GM18505 (cell line): ENCODE measurements at regions not wholly inside any gene's neighbourhood (a gene's known extent, or its start where the extent isn't known, plus 50 kb on each side); places are given as distances from the start of the nearest gene placed in this dataset.
"Not testable (repeated sequence)": the region's sequence is repeated elsewhere in the genome, so short reads cannot be mapped to it uniquely, and the experiment has no call there.

Experiments used
- ATAC-seq: cut with Tn5 transposase; IDR thresholded peaks from one replicate; pipeline ENCODE4 v1.9.1; 2021; ENCODE audit not compliant: unreplicated experiment
- POLR2A ChIP-seq: IDR thresholded peaks from 4 replicates; pipeline ENCODE4 v1.6.1; 2011; ENCODE audit warnings: borderline replicate concordance; ENCODE audit not compliant: insufficient read depth, insufficient read length; ENCODE audit errors: extremely low read depth

DNA sequence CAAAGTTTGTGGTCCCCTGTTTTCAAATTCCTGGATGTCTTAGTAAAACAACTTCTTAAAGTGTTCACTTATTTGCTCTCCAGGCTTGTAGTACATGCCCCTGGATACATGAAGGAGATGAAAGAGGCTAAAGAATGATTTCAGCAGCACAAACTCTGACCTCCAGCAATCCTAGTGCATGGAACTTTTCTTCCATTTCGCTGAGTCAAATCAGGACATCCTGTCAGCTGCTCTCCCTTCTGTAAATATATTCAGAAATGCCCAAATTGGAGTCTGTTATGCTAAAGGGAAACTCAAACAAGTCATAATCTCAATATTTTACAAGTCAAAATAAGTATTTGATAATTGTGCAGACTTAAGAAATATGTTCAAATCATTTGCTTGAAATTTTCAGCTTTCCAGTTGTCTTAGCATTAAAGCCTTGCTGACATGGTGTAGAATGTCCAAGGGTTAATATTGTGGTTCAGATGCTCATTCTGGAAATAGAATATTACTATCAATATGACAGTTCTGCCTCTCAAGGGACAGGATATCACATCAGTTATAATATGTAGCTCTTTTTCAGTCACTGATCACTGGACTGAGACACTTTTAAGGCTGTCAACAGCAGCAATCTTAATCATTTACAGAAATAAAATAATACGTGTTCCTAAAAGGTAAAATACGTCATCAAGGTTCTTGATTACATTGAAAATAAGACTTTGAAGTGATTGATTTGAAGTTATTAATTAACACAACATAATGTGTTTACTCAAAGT is 1157.3 kb downstream of the PLA2G4A start:
- ATAC-seq: peak; percentile 76
- TF ChIP-seq POLR2A: no peak

DNA sequence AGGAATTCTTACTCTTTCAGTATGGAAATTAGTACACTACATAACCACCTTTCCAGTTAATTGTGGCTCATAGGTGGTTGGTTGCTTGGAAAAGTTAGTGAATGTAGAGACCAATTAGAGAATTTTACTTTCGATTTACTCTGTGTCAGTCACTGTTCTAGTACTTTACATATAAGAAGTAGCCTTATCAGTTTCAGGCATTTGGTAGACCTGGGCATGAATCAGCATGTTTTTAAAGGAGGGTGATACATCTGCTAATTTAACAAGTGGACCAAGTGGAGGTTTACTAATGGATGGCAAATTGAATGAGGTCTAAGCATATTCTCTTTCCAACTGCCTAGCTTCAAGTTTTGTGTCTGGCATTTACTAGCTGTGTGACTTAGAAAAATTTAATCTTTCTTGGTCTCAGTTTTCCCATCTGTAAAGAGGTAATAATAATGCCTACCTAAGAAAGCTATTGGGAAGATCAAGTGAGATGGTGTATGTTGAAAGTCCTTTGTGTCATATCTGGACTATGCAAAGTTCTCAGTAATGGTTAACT is 1158.6 kb downstream of the PLA2G4A start:
- no peak for ATAC-seq
- TF ChIP-seq POLR2A: no peak

DNA sequence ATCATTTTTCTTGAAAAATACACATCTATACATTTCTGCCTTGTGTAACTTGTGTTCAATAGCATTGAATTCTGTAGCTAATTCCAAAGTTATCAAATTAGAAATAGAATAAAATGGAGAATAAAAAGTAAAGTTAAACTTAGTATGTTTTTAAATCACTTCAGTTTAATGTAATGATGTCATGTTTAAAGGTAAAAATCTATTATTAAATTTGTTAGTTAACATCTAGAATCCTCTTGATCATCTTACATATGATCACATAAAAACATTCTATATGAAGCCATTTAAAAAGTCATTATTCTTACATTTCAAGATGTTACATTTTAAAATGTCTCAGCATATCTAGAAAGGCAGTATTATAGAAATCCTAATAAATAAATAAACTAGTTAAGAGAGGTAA is 1163.2 kb downstream of the PLA2G4A start:
- no peak for ATAC-seq
- no peak for TF ChIP-seq POLR2A

DNA sequence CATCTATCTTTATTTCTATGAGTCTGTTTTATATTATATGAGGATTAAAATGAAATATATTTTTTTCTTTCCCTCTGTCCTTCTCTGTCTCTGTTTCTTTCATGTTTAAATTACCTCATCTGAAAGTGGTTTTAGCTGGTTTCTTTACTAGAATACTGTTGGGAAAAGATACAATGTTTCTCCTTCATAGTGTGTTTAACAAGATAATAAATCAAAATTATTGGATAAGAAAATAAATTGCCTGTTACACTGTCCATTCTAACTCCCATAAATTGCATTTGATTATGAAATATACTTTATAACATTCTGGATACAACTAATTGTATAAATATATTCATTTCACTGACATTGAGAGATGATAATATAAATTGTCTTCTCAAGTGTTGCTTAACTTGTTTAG is 1168.0 kb downstream of the PLA2G4A start:
- no peak for ATAC-seq
- TF ChIP-seq POLR2A: no peak

DNA sequence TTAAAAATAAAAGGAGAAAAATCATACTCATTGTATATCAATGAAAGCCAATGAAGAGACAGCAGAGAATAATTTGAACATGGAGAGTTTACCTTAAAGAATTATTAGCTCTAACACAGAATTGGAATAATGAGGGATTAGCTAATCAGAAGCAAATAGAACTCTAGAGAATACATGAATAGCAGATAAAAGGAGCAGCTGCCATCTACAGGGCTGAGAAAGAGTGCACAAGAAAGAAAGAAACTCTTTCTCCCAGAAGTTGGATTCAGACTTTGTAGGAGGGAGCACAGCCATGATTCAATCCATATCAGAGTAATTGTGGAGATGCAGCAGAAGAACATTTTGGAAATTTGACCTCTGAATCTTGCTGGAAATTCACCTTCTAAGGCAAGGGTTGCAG is 1171.2 kb downstream of the PLA2G4A start:
- ATAC-seq: no peak
- TF ChIP-seq POLR2A: no peak

DNA sequence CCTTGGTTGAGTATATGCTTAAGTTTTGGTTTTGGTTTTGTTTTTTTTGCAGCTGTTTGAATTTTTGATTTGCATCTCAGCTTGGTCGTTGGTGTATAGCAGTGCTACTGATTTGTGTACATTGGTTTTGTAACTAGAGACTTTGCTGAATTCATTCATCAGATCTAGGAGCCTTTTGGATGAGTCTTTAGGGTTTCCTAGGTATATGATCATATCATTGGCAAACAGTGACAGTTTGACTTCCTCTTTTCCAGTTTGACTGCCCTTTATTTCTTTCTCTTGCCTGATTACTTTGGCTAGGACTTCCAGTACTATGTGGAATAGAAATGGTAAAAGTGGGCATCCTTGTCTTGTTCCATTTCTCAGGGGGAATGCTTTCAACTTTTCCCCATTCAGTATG is 1174.9 kb downstream of the PLA2G4A start:
- ATAC-seq: not testable (repeated sequence)

DNA sequence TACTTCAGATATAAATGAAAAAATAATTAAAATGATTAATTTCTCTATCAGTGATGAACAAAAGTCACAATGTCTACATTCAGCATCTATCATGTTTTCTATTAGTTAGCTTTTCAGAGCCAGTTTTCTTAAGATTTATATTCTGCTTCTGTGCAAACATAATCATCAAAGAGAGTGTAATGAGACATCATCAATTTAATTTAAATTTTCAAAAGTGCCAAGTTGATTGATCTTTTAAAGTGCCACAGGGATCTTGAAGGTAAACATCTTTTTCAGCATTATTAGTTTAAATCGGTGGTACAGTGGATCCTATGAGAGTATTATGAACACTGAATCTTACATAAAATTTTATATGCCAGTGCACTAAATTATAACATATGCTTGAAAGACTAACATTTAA is 1176.1 kb downstream of the PLA2G4A start:
- ATAC-seq: no peak
- TF ChIP-seq POLR2A: no peak

DNA sequence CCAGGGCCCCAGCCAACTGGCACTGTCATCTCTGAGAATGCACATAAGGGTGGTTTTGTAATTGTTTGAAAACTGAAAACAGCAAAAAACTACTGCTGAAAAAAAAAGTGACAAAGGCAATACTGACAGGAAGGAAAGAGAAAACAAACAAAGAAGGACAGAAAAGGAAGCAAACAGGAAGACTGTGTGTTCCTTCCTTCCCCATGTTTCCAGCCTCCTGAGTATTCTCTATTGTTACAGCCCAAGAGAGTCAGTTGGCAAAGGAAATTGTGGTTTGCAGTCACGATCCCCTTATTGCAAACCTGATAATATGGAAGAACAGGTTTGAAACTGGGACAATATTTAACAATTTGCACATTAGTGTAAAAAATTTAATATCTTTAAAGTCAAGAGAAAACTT is 1177.6 kb downstream of the PLA2G4A start:
- no peak for TF ChIP-seq POLR2A
- ATAC-seq: no peak

DNA sequence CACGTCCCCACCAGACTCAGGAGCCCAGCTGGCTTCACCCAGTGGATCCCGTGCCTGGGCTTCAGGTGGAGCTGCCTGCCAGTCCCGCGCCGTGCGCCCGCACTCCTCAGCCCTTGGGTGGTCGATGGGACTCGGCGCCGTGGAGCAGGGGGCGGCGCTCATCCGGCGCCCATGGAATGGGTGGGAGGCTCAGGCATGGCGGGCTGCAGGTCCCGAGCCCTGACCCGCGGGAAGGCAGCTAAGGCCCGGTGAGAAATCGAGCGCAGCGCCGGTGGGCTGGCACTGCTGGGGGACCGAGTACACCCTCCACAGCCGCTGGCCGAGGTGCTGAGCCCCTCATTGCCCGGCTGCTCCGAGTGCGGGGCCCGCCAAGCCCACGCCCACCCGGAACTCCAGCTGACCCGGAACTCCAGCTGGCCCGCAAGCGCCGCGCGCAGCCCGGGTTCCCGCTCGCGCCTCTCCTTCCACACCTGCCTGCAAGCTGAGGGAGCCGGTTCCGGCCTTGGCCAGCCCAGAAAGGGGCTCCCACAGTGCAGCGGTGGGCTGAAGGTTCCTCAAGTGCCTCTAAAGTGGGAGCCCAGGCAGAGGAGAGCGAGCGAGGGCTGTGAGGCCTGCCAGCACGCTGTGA is 1184.6 kb downstream of the PLA2G4A start:
- not testable (repeated sequence) for ATAC-seq

DNA sequence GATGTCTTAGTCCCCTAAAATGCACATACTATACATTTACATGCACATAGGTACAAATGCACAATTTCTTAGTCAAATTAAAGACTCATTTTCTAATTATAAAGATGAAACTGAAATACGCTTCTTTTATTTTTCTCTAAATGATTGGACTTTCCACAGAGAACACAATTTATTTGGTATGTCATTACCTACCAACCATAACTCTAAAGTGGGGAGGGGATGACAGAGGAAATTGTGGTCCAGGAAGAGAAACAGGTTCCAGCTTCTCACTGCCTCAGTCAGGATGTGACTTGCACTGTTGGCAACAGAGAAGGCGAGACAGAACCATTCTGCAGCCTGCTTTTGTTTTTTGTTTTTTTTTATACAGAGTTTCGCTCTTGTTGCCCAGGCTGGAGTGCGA is 1189.2 kb downstream of the PLA2G4A start:
- no peak for ATAC-seq
- TF ChIP-seq POLR2A: no peak

DNA sequence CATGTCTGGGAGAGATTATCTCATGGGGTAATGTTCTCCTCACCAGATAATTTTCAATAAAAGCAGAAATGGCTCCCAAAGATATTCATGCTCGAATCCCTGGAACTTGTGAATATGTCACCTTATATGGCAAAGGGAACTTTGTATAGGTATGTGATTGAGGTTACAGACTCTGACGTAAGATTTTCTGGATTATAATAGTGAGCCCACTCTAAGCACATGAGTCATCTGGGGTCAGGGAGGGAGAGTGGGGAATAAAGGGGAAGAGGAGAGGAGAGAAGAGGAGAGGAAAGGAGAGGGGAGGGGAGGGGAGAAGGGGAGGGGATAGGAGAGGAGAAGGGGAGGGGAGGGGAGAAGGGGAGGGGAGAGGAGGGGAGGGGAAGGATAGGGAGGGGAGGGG is 1193.9 kb downstream of the PLA2G4A start:
- TF ChIP-seq POLR2A: no peak

DNA sequence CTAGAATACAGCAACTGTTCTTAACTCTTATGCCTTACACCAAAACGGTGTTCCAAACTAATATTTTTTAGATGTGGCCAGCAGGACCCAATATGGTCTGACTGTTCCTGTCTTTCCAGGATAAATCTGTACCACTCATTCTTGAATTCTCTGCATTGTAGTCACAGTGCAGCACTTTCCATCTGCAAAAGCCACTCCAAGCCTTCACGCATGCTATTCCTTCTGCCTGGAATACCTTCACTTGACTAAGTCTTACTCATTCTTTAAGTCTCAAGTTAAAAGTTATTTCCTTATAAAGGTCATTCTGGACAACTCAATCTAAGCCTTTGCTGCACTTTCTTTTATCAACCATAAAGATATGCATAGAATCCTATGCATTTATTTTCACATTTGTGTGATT is 1194.5 kb downstream of the PLA2G4A start:
- no peak for TF ChIP-seq POLR2A
- ATAC-seq: no peak

More for the DNA sequence above, 1193.9 kb downstream of the PLA2G4A start:
- ATAC-seq: no peak

DNA sequence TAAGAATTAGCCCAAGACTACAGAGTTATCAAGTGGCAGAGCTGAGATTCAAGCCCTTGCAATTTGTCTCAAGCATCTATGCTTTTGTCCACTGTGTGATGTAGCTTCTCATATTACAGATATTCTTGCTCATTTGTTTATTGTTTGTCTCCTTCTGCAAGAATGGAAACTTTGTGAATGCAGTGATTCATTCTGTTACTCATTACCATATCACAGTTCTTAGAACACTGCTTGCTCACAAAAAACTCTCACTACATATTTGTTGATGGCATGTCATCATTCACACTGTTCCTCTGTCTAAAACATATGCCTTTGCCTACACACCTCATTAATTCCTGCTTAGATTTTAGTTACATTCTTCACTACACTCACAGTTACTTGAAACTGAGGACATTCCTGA is 1198.9 kb downstream of the PLA2G4A start:
- peak; percentile 78 for ATAC-seq
- no peak for TF ChIP-seq POLR2A

DNA sequence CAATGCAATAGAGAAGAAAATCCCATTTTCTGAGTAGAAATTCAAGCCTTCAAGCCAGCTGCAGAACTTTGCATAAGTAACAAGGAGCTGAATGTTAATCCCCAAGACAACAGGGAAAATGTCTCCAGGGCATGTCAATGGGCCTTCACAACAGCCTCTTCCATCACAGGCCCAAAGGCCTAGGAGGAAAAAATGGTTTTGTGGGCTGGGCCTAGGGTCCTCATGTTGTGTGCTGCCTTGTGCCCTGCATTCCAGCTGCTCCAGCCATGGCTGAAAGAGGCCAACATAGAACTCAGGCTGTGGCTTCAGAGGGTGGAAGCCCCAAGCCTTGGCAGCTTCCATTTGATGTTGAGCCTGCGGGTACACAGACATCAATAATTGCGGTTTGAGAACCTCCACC is 1208.8 kb downstream of the PLA2G4A start:
- not testable (repeated sequence) for ATAC-seq
